ENCODE measurements at regions not wholly inside any gene's neighbourhood (a gene's known extent, or its start where the extent isn't known, plus 50 kb on each side); places are given as distances from the start of the nearest gene placed in this dataset.

DNA sequence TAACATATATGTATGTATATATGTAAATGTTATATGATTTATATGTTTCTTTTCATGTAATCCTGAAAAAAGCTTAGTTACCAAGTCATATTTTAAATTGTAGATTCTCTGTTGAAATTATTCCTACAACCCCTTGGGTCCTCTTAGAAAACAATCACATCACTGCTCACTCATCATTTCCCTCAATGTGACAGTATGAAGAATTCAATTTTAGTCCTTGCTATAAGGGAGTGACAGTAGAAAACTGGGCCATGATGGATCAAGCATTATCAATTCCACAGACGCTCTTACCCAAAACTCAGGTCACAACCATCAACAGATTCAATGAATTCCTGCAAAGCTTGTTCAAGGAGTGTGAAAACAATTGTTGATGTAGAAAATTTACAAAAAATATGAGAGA is 1389.5 kb upstream of the ACVR2A start:
- TF ChIP-seq, protein P1, sequence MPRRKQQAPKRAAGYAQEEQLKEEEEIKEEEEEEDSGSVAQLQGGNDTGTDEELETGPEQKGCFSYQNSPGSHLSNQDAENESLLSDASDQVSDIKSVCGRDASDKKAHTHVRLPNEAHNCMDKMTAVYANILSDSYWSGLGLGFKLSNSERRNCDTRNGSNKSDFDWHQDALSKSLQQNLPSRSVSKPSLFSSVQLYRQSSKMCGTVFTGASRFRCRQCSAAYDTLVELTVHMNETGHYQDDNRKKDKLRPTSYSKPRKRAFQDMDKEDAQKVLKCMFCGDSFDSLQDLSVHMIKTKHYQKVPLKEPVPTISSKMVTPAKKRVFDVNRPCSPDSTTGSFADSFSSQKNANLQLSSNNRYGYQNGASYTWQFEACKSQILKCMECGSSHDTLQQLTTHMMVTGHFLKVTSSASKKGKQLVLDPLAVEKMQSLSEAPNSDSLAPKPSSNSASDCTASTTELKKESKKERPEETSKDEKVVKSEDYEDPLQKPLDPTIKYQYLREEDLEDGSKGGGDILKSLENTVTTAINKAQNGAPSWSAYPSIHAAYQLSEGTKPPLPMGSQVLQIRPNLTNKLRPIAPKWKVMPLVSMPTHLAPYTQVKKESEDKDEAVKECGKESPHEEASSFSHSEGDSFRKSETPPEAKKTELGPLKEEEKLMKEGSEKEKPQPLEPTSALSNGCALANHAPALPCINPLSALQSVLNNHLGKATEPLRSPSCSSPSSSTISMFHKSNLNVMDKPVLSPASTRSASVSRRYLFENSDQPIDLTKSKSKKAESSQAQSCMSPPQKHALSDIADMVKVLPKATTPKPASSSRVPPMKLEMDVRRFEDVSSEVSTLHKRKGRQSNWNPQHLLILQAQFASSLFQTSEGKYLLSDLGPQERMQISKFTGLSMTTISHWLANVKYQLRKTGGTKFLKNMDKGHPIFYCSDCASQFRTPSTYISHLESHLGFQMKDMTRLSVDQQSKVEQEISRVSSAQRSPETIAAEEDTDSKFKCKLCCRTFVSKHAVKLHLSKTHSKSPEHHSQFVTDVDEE (CRISPR knock-in tag; IDR thresholded peaks at IDR 0.05) = no peak
- no peak for TF ChIP-seq GLIS3 (CRISPR knock-in tag; IDR thresholded peaks at IDR 0.05)
- TF ChIP-seq, protein P2, sequence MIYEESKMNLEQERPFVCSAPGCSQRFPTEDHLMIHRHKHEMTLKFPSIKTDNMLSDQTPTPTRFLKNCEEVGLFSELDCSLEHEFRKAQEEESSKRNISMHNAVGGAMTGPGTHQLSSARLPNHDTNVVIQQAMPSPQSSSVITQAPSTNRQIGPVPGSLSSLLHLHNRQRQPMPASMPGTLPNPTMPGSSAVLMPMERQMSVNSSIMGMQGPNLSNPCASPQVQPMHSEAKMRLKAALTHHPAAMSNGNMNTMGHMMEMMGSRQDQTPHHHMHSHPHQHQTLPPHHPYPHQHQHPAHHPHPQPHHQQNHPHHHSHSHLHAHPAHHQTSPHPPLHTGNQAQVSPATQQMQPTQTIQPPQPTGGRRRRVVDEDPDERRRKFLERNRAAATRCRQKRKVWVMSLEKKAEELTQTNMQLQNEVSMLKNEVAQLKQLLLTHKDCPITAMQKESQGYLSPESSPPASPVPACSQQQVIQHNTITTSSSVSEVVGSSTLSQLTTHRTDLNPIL (CRISPR knock-in tag; IDR thresholded peaks at IDR 0.05; ENCODE audit: low read depth) = no peak
- TF ChIP-seq ZNF70 (CRISPR knock-in tag; IDR thresholded peaks at IDR 0.05) = no peak
- no peak for TF ChIP-seq TOX (CRISPR knock-in tag; IDR thresholded peaks at IDR 0.05; ENCODE audit: borderline replicate concordance)
- no peak for TF ChIP-seq ZNF8 (CRISPR knock-in tag; IDR thresholded peaks at IDR 0.05)
- no peak for TF ChIP-seq CSDC2 (CRISPR knock-in tag; IDR thresholded peaks at IDR 0.05)
- TF ChIP-seq BACH2 (CRISPR knock-in tag; IDR thresholded peaks at IDR 0.05; ENCODE audit: borderline replicate concordance) = no peak
- no peak for TF ChIP-seq OSR1 (CRISPR knock-in tag; IDR thresholded peaks at IDR 0.05)
- no peak for TF ChIP-seq ISL1 (CRISPR knock-in tag; IDR thresholded peaks at IDR 0.05)
- no peak for TF ChIP-seq ARNTL (CRISPR knock-in tag; IDR thresholded peaks at IDR 0.05; ENCODE audit: borderline replicate concordance, low read depth)
- no peak for TF ChIP-seq RARB (CRISPR knock-in tag; IDR thresholded peaks at IDR 0.05)
- TF ChIP-seq, protein P3, sequence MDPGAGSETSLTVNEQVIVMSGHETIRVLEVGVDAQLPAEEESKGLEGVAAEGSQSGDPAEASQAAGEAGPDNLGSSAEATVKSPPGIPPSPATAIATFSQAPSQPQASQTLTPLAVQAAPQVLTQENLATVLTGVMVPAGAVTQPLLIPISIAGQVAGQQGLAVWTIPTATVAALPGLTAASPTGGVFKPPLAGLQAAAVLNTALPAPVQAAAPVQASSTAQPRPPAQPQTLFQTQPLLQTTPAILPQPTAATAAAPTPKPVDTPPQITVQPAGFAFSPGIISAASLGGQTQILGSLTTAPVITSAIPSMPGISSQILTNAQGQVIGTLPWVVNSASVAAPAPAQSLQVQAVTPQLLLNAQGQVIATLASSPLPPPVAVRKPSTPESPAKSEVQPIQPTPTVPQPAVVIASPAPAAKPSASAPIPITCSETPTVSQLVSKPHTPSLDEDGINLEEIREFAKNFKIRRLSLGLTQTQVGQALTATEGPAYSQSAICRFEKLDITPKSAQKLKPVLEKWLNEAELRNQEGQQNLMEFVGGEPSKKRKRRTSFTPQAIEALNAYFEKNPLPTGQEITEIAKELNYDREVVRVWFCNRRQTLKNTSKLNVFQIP (CRISPR knock-in tag; IDR thresholded peaks at IDR 0.05; ENCODE audit: borderline replicate concordance, low read depth) = no peak
- ATAC-seq = no peak

DNA sequence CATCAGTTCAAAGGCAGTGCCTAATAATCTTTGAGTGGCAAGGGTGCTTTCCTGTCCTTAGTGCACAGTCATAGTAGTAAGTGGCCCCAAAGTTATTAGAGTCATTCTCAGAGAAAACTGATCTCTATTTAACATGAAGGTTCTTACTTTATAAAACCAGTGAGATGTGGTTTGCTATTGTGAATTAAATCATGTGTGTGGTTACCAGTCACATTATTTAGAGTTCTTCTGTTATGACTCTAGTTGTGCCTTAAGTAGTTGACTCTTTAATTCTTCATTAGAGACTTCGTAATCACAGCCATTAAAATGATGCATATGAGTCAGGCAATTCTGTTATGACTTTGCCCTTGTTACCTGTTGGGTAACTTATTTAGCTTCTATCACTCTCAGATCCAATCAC is 1392.9 kb upstream of the ACVR2A start:
- no peak for TF ChIP-seq ESRRG (CRISPR knock-in tag; IDR thresholded peaks at IDR 0.05)
- TF ChIP-seq, protein P3 (CRISPR knock-in tag; IDR thresholded peaks at IDR 0.05; ENCODE audit: borderline replicate concordance, low read depth) = no peak
- no peak for TF ChIP-seq ZNF70 (CRISPR knock-in tag; IDR thresholded peaks at IDR 0.05)
- TF ChIP-seq ISL1 (CRISPR knock-in tag; IDR thresholded peaks at IDR 0.05) = no peak
- TF ChIP-seq RARB (CRISPR knock-in tag; IDR thresholded peaks at IDR 0.05) = no peak
- no peak for TF ChIP-seq GLIS3 (CRISPR knock-in tag; IDR thresholded peaks at IDR 0.05)
- TF ChIP-seq, protein P2 (CRISPR knock-in tag; IDR thresholded peaks at IDR 0.05; ENCODE audit: low read depth) = no peak
- no peak for ATAC-seq

DNA sequence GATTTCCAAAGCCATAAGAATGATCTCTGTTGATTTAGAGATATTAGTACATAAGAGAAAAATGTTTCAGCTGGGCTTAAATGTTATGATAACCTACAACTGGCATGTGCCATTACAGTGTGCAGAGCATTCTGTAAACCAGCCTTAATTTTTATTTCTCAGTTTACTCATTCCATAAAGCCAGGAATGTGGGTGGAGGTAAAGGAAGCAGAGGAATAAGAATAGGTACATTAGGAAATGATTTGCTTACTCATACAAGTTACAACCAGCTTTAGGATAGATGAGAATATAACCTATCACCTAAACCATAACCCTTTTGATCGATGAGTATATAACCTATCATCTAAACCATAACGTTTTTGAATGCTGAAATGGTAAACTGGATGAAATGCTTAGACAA is 1394.7 kb upstream of the ACVR2A start:
- ATAC-seq = no peak
- TF ChIP-seq TCF4 (CRISPR knock-in tag; IDR thresholded peaks at IDR 0.05; ENCODE audit: borderline replicate concordance) (no peak), ESRRG (CRISPR knock-in tag; IDR thresholded peaks at IDR 0.05) (no peak), ZFP3 (CRISPR knock-in tag; IDR thresholded peaks at IDR 0.05) (no peak), ZC3H10 (CRISPR knock-in tag; IDR thresholded peaks at IDR 0.05) (no peak), SNAI2 (CRISPR knock-in tag; IDR thresholded peaks at IDR 0.05) (no peak), ZFP30 (CRISPR knock-in tag; IDR thresholded peaks at IDR 0.05) (no peak), CSDC2 (CRISPR knock-in tag; IDR thresholded peaks at IDR 0.05) (no peak)
- TF ChIP-seq, protein P4, sequence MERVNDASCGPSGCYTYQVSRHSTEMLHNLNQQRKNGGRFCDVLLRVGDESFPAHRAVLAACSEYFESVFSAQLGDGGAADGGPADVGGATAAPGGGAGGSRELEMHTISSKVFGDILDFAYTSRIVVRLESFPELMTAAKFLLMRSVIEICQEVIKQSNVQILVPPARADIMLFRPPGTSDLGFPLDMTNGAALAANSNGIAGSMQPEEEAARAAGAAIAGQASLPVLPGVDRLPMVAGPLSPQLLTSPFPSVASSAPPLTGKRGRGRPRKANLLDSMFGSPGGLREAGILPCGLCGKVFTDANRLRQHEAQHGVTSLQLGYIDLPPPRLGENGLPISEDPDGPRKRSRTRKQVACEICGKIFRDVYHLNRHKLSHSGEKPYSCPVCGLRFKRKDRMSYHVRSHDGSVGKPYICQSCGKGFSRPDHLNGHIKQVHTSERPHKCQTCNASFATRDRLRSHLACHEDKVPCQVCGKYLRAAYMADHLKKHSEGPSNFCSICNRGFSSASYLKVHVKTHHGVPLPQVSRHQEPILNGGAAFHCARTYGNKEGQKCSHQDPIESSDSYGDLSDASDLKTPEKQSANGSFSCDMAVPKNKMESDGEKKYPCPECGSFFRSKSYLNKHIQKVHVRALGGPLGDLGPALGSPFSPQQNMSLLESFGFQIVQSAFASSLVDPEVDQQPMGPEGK (CRISPR knock-in tag; IDR thresholded peaks at IDR 0.05; ENCODE audit: borderline replicate concordance) = no peak
- TF ChIP-seq, protein P3 (CRISPR knock-in tag; IDR thresholded peaks at IDR 0.05; ENCODE audit: borderline replicate concordance, low read depth) = no peak
- TF ChIP-seq, protein P2 (CRISPR knock-in tag; IDR thresholded peaks at IDR 0.05; ENCODE audit: low read depth) = no peak
- TF ChIP-seq, protein P1 (CRISPR knock-in tag; IDR thresholded peaks at IDR 0.05) = no peak
